Mammary epithelial cell (primary cell): ENCODE measurements at regions not wholly inside any gene's neighbourhood (a gene's known extent, or its start where the extent isn't known, plus 50 kb on each side); places are given as distances from the start of the nearest gene placed in this dataset.

ENCODE experiments used
- CTCF ChIP-seq, 2 donors: IDR thresholded peaks in 1 of 2; conservative IDR thresholded peaks in 1 of 2; 2 replicates each; pipeline ENCODE4 v1.5.1; 2011 to 2012; ENCODE audit warnings: inconsistent platforms in 2 of 2, low read length in 2 of 2, mild to moderate bottlenecking in 2 of 2, control low read depth in 1 of 2, low read depth in 1 of 2; ENCODE audit not compliant: insufficient read depth in 1 of 2; ENCODE audit errors: extremely low read depth in 1 of 2
- EZH2 ChIP-seq: IDR thresholded peaks from 2 replicates; pipeline ENCODE4 v1.6.1; 2012; ENCODE audit warnings: low read length, inconsistent platforms, borderline replicate concordance

- TF ChIP-seq CTCF (conservative IDR thresholded peaks at IDR 0.05 in 1 of 2, IDR thresholded peaks at IDR 0.05 in 1 of 2; ENCODE audit: extremely low read depth in 1 of 2, insufficient read depth in 1 of 2, low read depth in 1 of 2, low read length in 2 of 2) (no peak), EZH2 (no peak)
Measured at GRCh38 chr13:24086642-24087041, 73.9 kb upstream of the SPATA13 start.
